ENCODE measurements at regions not wholly inside any gene's neighbourhood (a gene's known extent, or its start where the extent isn't known, plus 50 kb on each side); places are given as distances from the start of the nearest gene placed in this dataset.

- DNase-seq, result no peak
These were observed 59.5 kb downstream of the ZIC5 start for GRCh38 chr13:99911965-99912566.

GRCh38 chr13:99911069-99911964 is 60.2 kb downstream of the ZIC5 start:
- DNase-seq, result no peak

- DNase-seq, result no peak
These were observed 61.5 kb downstream of the ZIC5 start for GRCh38 chr13:99909836-99910619.

GRCh38 chr13:99909097-99909835 is 62.3 kb downstream of the ZIC5 start:
- no peak for DNase-seq

- DNase-seq, result no peak
These were observed 63.3 kb downstream of the ZIC5 start for GRCh38 chr13:99908140-99908803.

GRCh38 chr13:99907627-99908026 is 63.9 kb downstream of the ZIC5 start:
- no peak for DNase-seq

GRCh38 chr13:99907038-99907437 is 64.5 kb downstream of the ZIC5 start:
- DNase-seq, result no peak

- DNase-seq, result no peak
These were observed 65.8 kb downstream of the ZIC5 start for GRCh38 chr13:99905814-99906213.

- DNase-seq, result peak; percentile 72
These were observed 66.3 kb downstream of the ZIC5 start for GRCh38 chr13:99905224-99905623.

- DNase-seq, result no peak
These were observed 68.4 kb downstream of the ZIC5 start for GRCh38 chr13:99903140-99903539.

- no peak for DNase-seq
These were observed 68.9 kb downstream of the ZIC5 start for GRCh38 chr13:99902657-99903056.

GRCh38 chr13:99900960-99901359 is 70.6 kb downstream of the ZIC5 start:
- no peak for DNase-seq

GRCh38 chr13:99898421-99898820 is 73.1 kb downstream of the ZIC5 start:
- DNase-seq, result no peak

GRCh38 chr13:99897076-99897440 is 74.5 kb downstream of the ZIC5 start:
- DNase-seq, result no peak

GRCh38 chr13:99896369-99897075 is 75.0 kb downstream of the ZIC5 start:
- no peak for DNase-seq

GRCh38 chr13:99895444-99896368 is 75.9 kb downstream of the ZIC5 start:
- DNase-seq, result no peak

- DNase-seq, result no peak
These were observed 76.6 kb downstream of the ZIC5 start for GRCh38 chr13:99894840-99895443.

- DNase-seq, result no peak
These were observed 77.3 kb downstream of the ZIC5 start for GRCh38 chr13:99894105-99894839.

- DNase-seq, result no peak
These were observed 78.0 kb downstream of the ZIC5 start for GRCh38 chr13:99893567-99893966.
